WI38 (cell line): ENCODE measurements at regions not wholly inside any gene's neighbourhood (a gene's known extent, or its start where the extent isn't known, plus 50 kb on each side); places are given as distances from the start of the nearest gene placed in this dataset.

Source experiments
- H3K4me3 ChIP-seq: 2 replicates; pipeline ENCODE4 v1.5.1; 2011; ENCODE audit warnings: low read depth, mild to moderate bottlenecking, control low read depth, low read length
- TF ChIP-seq, protein P1 (sequence below): IDR thresholded peaks from 2 replicates; pipeline ENCODE4 v1.5.1; 2012; ENCODE audit warnings: low read depth, mild to moderate bottlenecking, control low read depth, low read length

DNA sequence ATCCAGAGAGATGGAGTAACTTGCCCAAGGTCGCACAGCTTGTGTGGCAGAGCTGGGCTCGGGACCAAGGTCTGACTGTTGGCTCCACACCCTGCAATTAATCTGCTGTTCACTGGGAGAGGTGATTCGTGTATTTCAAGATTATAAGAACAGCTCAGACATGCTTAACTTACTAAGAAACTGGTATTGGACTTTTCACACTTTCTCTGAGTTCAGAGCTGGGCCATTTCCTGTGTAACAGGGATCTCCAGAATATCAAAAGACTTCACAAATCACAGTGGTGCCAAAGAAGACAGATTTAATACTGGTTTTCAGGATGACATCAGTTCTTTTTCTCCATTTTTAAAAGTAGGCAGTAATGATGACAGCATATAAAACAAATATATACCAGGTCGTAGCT, 156.8 kb upstream of the UBE2E1 start:
- no peak overlapping the region for H3K4me3 ChIP-seq
- TF ChIP-seq, protein P1, sequence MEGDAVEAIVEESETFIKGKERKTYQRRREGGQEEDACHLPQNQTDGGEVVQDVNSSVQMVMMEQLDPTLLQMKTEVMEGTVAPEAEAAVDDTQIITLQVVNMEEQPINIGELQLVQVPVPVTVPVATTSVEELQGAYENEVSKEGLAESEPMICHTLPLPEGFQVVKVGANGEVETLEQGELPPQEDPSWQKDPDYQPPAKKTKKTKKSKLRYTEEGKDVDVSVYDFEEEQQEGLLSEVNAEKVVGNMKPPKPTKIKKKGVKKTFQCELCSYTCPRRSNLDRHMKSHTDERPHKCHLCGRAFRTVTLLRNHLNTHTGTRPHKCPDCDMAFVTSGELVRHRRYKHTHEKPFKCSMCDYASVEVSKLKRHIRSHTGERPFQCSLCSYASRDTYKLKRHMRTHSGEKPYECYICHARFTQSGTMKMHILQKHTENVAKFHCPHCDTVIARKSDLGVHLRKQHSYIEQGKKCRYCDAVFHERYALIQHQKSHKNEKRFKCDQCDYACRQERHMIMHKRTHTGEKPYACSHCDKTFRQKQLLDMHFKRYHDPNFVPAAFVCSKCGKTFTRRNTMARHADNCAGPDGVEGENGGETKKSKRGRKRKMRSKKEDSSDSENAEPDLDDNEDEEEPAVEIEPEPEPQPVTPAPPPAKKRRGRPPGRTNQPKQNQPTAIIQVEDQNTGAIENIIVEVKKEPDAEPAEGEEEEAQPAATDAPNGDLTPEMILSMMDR, result no peak

DNA sequence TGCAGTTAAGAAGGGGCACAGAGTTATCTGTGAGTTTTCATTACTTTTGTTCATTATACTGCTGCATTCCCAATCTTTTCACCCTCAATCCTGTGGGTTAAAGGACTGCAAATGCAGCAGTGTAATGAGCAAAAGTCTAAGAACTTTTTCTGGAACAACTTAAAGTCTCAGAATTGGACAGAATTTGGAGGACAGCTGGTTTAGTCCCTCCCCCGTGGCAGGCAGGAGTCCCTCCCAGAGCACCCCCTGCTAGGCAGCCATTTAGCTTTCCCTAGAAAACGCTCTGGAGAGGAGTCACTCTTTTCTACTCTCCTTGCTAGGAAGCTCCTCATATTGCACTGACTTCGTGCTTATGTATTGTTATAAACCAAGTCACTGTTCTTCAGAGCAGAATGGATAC, 156.3 kb upstream of the UBE2E1 start:
- H3K4me3 ChIP-seq, result no peak overlapping the region
- TF ChIP-seq, protein P1, result no peak

DNA sequence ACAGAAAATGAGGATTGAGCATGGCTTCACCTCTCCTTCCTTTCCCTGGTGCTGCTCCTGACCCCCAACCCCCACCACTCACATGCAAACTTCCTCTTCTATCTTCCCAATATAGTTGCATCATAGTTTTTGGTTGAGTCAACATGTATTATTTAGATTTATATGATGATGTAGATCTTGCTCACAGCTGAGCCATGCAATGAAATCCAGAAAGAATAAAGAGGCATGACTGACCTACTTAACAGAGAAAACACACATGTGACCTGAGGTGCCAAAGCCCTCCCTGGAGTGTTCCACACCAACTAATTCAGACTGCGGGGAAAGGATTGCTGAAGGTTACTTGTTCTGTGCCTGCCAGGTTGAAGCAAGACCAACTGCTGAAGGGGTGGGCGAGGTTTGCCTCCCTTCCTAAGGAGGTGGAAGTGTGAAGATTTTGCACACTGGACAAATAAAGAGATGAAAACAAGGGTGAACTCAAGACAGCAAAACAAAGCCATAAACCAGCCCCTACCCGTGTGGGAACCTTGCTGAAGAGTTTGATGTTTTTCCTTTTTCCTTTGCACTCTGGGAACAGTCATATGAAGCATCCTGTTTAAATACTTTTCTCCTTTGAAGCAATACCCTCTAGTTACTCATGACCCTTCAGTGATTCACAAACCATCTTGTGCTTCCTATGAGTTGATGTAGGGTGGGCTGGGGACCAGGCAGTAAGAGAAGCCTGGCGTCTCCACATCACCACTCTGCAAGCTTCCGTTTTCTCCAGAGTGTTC, 155.2 kb upstream of the UBE2E1 start:
- TF ChIP-seq, protein P1, result no peak
- peak overlapping the region; percentile 21; the same call in 1 of the 2 replicates for H3K4me3 ChIP-seq

DNA sequence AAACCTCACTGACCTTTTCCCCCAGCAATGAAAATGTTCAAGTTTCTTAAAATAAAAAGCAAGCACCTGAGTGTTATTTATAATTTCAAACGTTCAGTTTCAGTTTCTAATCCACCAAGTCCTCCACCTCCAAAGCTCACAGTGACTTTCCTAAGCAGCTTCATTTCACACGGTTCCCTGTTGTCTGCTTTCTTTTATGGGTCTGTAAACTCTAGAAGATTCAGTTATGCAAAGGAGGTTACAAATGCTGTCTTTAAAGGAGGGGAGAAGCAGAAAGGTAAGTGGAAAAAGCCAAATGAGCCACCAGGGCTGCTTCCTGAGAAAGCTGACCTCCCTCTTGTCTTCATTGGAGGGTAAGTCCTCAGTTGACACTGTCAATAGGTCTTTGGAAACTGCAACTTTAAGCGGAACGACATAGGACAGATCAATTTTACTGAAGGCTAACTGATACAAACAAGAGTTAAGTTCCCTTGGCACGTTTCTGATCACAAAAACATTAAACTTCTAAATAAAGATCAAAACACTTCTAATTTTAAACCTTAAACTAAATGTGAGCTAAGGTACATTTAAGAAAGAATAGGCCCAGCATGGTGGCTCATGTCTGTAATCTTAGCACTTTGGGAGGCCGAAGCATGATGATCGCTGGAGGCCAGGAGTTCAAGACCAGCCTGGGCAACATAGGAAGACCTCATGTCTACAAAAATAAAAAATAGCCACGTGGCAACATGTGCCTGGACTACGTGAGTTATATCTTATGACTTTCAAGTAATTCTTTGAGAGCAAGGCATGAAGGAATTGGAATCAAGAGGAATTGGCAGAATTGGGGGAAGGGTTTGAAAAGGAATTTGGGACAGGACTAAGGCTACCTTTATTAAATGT, 151.9 kb upstream of the UBE2E1 start:
- no peak overlapping the region for H3K4me3 ChIP-seq
- TF ChIP-seq, protein P1, result no peak

DNA sequence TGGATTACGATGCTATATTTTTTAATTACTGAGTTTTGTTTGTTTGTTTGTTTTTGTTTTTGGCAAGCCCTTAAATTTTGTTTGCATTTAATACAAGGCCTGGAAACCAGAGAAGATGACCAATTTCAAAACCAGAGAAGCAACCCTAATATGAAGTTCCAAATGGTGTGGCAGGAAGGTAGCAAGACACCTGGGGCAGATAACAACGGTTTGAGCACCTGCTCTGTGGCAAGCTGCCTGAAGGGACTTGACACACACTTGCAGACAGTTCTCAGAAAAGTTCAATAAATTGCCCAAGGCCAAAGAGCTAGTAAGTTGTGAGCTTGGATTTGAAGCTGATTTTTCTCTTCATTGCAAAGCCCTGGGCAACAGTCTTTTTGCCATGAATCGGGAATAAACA, 151.2 kb upstream of the UBE2E1 start:
- TF ChIP-seq, protein P1, result no peak
- no peak overlapping the region for H3K4me3 ChIP-seq

DNA sequence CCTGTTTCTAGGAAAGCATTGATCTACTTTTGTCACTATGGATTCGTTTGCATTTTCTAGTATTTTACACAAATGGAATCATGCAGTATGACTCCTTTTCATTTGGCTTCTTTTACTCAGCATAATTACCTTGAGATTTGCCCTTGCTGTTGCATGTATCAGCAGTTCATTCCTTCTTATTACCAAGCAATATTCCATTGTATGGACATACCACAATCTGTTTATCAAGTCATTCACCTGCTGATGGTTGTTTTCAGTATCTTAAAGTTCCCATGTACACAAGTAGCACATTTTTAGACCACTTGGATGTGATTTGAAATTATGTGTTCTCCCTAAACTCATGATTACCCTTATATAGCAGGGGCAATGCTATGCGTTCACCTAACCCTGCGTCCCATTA, 150.0 kb upstream of the UBE2E1 start:
- H3K4me3 ChIP-seq, result no peak overlapping the region
- TF ChIP-seq, protein P1, result no peak

DNA sequence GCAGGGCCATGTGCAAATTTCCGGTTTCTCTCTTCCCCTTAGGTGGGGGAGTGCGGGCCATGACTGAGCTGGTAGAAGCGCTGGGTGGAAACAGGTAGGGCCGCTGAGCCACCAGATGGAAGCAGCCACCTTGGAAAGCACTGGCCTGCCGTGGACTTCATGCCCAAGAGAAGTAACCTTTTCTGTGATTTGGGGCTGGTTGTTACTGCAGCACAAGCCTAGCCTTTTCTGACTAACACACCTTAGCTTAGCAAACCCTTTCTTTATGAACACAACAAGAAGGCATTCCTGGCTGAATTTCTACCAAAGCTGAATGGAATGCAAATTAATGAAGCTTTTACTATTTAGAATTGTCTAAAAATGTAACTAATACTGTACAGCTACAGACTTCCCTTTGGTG, 149.6 kb upstream of the UBE2E1 start:
- TF ChIP-seq, protein P1, result no peak
- no peak overlapping the region for H3K4me3 ChIP-seq
